A673 (cell line): ENCODE measurements at regions not wholly inside any gene's neighbourhood (a gene's known extent, or its start where the extent isn't known, plus 50 kb on each side); places are given as distances from the start of the nearest gene placed in this dataset.

Experiments used
- CTCF ChIP-seq: fragments of 300-800, 200-600 bp; sonication (generic); conservative IDR thresholded peaks from 2 replicates; pipeline ENCODE4 v1.5.1; 2017; ENCODE audit warnings: low read depth, mild to moderate bottlenecking, antibody characterized with exemption, low read length, moderate library complexity, mixed read lengths
- EZH2 ChIP-seq: fragments of 200-600 bp; sonication (generic); IDR thresholded peaks from 2 replicates; pipeline ENCODE4 v1.6.1; 2017; ENCODE audit warnings: borderline replicate concordance, low read depth, mild to moderate bottlenecking, mixed read lengths, antibody characterized with exemption, low read length; ENCODE audit not compliant: poor library complexity, severe bottlenecking

- TF ChIP-seq CTCF (no peak), EZH2 (no peak)
Observed at GRCh38 chr20:4555188-4555890, 130.9 kb upstream of the PRNP start.
